ENCODE measurements at regions not wholly inside any gene's neighbourhood (a gene's known extent, or its start where the extent isn't known, plus 50 kb on each side); places are given as distances from the start of the nearest gene placed in this dataset.

DNA sequence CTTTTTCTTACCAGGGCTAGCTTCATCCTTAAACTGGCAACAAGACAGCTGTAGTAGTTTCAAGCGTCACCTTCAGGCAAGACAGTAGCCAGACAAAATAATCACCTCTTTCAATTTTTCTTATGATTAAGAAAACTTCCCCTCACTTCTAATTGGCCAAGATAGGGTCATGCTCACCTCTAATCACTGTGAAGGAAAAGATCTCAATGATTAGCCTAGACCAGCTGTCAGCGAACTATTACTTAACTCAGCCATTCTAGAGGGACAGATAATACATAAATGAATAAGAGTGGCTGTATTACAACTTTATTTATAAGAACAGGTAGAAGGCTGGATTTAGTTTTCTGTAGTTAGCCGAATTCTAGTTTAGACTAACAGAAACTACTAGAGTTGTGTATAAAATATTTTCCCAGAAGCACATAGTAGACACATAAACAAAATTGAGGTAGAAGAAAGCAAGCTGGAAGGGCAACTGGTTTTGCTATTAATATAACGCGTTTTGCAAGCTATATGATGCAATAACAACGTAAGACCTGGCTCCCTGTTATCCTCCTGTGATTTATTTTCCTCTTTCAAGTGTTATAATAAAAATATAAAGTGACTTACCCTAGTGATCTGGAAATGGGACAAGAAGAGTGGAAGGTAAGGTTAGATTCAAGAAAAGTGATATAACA is 64.3 kb downstream of the ELAPOR2 start:
- TF ChIP-seq ARNTL (CRISPR knock-in tag; IDR thresholded peaks at IDR 0.05; ENCODE audit: borderline replicate concordance, low read depth) (no peak), ZFP3 (CRISPR knock-in tag; IDR thresholded peaks at IDR 0.05) (no peak), ZFP30 (CRISPR knock-in tag; IDR thresholded peaks at IDR 0.05) (no peak), ZNF565 (CRISPR knock-in tag; conservative IDR thresholded peaks at IDR 0.05; ENCODE audit: low read depth) (no peak), RARB (CRISPR knock-in tag; IDR thresholded peaks at IDR 0.05) (no peak), TCF4 (CRISPR knock-in tag; IDR thresholded peaks at IDR 0.05; ENCODE audit: borderline replicate concordance) (no peak), CSDC2 (CRISPR knock-in tag; IDR thresholded peaks at IDR 0.05) (no peak)
- TF ChIP-seq, protein P1, sequence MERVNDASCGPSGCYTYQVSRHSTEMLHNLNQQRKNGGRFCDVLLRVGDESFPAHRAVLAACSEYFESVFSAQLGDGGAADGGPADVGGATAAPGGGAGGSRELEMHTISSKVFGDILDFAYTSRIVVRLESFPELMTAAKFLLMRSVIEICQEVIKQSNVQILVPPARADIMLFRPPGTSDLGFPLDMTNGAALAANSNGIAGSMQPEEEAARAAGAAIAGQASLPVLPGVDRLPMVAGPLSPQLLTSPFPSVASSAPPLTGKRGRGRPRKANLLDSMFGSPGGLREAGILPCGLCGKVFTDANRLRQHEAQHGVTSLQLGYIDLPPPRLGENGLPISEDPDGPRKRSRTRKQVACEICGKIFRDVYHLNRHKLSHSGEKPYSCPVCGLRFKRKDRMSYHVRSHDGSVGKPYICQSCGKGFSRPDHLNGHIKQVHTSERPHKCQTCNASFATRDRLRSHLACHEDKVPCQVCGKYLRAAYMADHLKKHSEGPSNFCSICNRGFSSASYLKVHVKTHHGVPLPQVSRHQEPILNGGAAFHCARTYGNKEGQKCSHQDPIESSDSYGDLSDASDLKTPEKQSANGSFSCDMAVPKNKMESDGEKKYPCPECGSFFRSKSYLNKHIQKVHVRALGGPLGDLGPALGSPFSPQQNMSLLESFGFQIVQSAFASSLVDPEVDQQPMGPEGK (CRISPR knock-in tag; IDR thresholded peaks at IDR 0.05; ENCODE audit: borderline replicate concordance), result no peak
- TF ChIP-seq, protein P2, sequence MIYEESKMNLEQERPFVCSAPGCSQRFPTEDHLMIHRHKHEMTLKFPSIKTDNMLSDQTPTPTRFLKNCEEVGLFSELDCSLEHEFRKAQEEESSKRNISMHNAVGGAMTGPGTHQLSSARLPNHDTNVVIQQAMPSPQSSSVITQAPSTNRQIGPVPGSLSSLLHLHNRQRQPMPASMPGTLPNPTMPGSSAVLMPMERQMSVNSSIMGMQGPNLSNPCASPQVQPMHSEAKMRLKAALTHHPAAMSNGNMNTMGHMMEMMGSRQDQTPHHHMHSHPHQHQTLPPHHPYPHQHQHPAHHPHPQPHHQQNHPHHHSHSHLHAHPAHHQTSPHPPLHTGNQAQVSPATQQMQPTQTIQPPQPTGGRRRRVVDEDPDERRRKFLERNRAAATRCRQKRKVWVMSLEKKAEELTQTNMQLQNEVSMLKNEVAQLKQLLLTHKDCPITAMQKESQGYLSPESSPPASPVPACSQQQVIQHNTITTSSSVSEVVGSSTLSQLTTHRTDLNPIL (CRISPR knock-in tag; IDR thresholded peaks at IDR 0.05; ENCODE audit: low read depth), result no peak
- TF ChIP-seq, protein P3, sequence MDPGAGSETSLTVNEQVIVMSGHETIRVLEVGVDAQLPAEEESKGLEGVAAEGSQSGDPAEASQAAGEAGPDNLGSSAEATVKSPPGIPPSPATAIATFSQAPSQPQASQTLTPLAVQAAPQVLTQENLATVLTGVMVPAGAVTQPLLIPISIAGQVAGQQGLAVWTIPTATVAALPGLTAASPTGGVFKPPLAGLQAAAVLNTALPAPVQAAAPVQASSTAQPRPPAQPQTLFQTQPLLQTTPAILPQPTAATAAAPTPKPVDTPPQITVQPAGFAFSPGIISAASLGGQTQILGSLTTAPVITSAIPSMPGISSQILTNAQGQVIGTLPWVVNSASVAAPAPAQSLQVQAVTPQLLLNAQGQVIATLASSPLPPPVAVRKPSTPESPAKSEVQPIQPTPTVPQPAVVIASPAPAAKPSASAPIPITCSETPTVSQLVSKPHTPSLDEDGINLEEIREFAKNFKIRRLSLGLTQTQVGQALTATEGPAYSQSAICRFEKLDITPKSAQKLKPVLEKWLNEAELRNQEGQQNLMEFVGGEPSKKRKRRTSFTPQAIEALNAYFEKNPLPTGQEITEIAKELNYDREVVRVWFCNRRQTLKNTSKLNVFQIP (CRISPR knock-in tag; IDR thresholded peaks at IDR 0.05; ENCODE audit: borderline replicate concordance, low read depth), result no peak
- TF ChIP-seq, protein P4, sequence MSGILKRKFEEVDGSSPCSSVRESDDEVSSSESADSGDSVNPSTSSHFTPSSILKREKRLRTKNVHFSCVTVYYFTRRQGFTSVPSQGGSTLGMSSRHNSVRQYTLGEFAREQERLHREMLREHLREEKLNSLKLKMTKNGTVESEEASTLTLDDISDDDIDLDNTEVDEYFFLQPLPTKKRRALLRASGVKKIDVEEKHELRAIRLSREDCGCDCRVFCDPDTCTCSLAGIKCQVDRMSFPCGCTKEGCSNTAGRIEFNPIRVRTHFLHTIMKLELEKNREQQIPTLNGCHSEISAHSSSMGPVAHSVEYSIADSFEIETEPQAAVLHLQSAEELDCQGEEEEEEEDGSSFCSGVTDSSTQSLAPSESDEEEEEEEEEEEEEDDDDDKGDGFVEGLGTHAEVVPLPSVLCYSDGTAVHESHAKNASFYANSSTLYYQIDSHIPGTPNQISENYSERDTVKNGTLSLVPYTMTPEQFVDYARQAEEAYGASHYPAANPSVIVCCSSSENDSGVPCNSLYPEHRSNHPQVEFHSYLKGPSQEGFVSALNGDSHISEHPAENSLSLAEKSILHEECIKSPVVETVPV (CRISPR knock-in tag; IDR thresholded peaks at IDR 0.05), result no peak
